ENCODE measurements at regions not wholly inside any gene's neighbourhood (a gene's known extent, or its start where the extent isn't known, plus 50 kb on each side); places are given as distances from the start of the nearest gene placed in this dataset.

DNA sequence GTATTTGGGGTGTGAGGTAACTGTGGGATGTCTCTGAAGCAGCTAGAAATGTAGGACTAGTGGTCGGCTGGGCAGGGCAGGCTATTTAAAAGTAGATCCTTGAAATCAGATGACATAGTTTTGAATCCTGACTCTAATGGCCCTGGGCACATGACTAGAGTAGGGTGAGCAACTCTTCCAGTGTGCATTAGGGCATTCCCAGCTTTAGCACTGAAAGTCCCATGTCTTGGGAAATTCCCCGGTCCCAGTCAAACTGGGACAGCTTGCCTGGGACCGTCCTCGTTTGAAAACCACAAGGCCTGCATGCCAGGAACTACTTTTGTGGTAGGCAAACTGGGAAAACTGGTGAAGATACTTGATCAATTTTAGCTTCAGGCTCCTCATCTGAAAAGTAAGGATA lies 255.3 kb downstream of the PTEN start:
- Histone ChIP-seq H2BK120ac (replicated peaks; ENCODE audit: low read depth, low read length) (no peak overlapping the region), H3K23me2 (ENCODE audit: low read depth, low read length) (no peaks in the 10 kb centered on the region), H3K4me1 (replicated peaks in 1 of 4; ENCODE audit: control insufficient read depth in 3 of 4, insufficient read depth in 4 of 4, low read length in 3 of 4) (no peaks in the 10 kb centered on the region; a peak in 2 of 7 replicates), H3K56ac (replicated peaks; ENCODE audit: insufficient read length, low read depth, low read length) (no peak overlapping the region), H2AFZ (ENCODE audit: low read length) (no peak overlapping the region), H3K27ac (ENCODE audit: low read depth, low read length) (no peak overlapping the region), H3K23ac (ENCODE audit: insufficient read length) (no peak overlapping the region), H3K18ac (ENCODE audit: extremely low read depth, low read length) (no peak overlapping the region), H2AK5ac (ENCODE audit: low read depth, low read length) (no peak overlapping the region), H3K79me2 (ENCODE audit: control insufficient read depth in 1 of 2, insufficient read depth in 2 of 2, low read length in 2 of 2) (no peaks in the 10 kb centered on the region), H3K27me3 (replicated peaks in 1 of 4; ENCODE audit: control insufficient read depth in 3 of 4, extremely low read depth in 1 of 4, insufficient read depth in 3 of 4, low read length in 3 of 4) (no peaks in the 10 kb centered on the region), H4K91ac (replicated peaks; ENCODE audit: insufficient read length, low read length) (no peak overlapping the region), H2BK15ac (ENCODE audit: low read length) (no peak overlapping the region), H2BK5ac (ENCODE audit: low read depth, low read length) (no peak overlapping the region), H3K4ac (replicated peaks; ENCODE audit: insufficient read length, low read depth, low read length) (no peak overlapping the region), H3K14ac (ENCODE audit: insufficient read length) (no peak overlapping the region), H3K79me1 (ENCODE audit: low read depth, low read length) (no peaks in the 10 kb centered on the region), H3K9me3 (ENCODE audit: insufficient read depth in 2 of 2, low read depth in 1 of 2, low read length in 1 of 2) (no peaks in the 10 kb centered on the region), H4K5ac (ENCODE audit: insufficient read length, low read depth, low read length) (no peak overlapping the region), H2BK12ac (ENCODE audit: low read depth, low read length) (no peak overlapping the region), H4K8ac (ENCODE audit: extremely low read depth, insufficient read depth, low read length) (no peak overlapping the region), H3K36me3 (ENCODE audit: control insufficient read depth in 2 of 4, insufficient read depth in 4 of 4, low read length in 3 of 4) (no peaks in the 10 kb centered on the region), H4K20me1 (replicated peaks in 1 of 2; ENCODE audit: control insufficient read depth in 1 of 2, insufficient read depth in 2 of 2, low read length in 2 of 2) (no peaks in the 10 kb centered on the region), H2BK20ac (ENCODE audit: low read length) (no peak overlapping the region), H3K9ac (replicated peaks in 1 of 4; ENCODE audit: extremely low read depth in 1 of 4, low read depth in 3 of 4, low read length in 3 of 4) (no peak overlapping the region), H3K4me2 (ENCODE audit: insufficient read depth in 1 of 2, low read depth in 2 of 2, low read length in 2 of 2) (no peak overlapping the region), H3K4me3 (ENCODE audit: extremely low read depth in 1 of 4, insufficient read depth in 2 of 4, low read depth in 3 of 4, low read length in 4 of 4) (no peak overlapping the region)
- ChIA-PET POLR2A (ENCODE audit: partially characterized antibody) (no interaction called here), CTCF (ENCODE audit: partially characterized antibody) (interaction anchor here (0.6 to 2.6 kb wide), 10 partner anchors 13 to 1286 kb away, joined by 3 to 12 read pairs (median 4); no protein-coding TSS in a partner anchor)
- WGBS, 2 experiments (ENCODE audit: extremely low coverage in 1 of 2, insufficient coverage in 1 of 2, insufficient read length in 1 of 2, insufficient replicate concordance in 2 of 2, low coverage in 1 of 2, low lambda C conversion rate in 2 of 2, missing lambda C conversion rate in 1 of 2) = 95% methylated on average over 4 of the region's 4 CpGs; no CpG with 5 or more reads in 1 of the 2 experiments
- DNase-seq (ENCODE audit: low read depth in 1 of 2, low spot score in 2 of 2) = no peak
- FAIRE-seq = no peak
- TF ChIP-seq ZNF274 (IDR thresholded peaks at IDR 0.05; ENCODE audit: borderline replicate concordance, extremely low read depth, low read length) = no peak
- TF ChIP-seq CHD2 (IDR thresholded peaks at IDR 0.05; ENCODE audit: low read length) = no peak
- no peak for TF ChIP-seq SP1 (IDR thresholded peaks at IDR 0.05; ENCODE audit: low read depth, low read length)
- no peak for TF ChIP-seq BACH1 (IDR thresholded peaks at IDR 0.05; ENCODE audit: low read length)
- TF ChIP-seq PHF8 (conservative IDR thresholded peaks at IDR 0.05; ENCODE audit: low read depth, low read length) = no peak
- TF ChIP-seq, protein P1, sequence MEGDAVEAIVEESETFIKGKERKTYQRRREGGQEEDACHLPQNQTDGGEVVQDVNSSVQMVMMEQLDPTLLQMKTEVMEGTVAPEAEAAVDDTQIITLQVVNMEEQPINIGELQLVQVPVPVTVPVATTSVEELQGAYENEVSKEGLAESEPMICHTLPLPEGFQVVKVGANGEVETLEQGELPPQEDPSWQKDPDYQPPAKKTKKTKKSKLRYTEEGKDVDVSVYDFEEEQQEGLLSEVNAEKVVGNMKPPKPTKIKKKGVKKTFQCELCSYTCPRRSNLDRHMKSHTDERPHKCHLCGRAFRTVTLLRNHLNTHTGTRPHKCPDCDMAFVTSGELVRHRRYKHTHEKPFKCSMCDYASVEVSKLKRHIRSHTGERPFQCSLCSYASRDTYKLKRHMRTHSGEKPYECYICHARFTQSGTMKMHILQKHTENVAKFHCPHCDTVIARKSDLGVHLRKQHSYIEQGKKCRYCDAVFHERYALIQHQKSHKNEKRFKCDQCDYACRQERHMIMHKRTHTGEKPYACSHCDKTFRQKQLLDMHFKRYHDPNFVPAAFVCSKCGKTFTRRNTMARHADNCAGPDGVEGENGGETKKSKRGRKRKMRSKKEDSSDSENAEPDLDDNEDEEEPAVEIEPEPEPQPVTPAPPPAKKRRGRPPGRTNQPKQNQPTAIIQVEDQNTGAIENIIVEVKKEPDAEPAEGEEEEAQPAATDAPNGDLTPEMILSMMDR (IDR thresholded peaks at IDR 0.05; ENCODE audit: control extremely low read depth in 1 of 3, insufficient read depth in 1 of 3, low read depth in 1 of 3, low read length in 3 of 3) = no peak
- TF ChIP-seq EP300 (IDR thresholded peaks at IDR 0.05; ENCODE audit: borderline replicate concordance in 1 of 2, low read depth in 2 of 2, low read length in 2 of 2) = no peak
- no peak for TF ChIP-seq GABPA (IDR thresholded peaks at IDR 0.05; ENCODE audit: borderline replicate concordance, insufficient read depth, low read length)
- TF ChIP-seq, protein P2, sequence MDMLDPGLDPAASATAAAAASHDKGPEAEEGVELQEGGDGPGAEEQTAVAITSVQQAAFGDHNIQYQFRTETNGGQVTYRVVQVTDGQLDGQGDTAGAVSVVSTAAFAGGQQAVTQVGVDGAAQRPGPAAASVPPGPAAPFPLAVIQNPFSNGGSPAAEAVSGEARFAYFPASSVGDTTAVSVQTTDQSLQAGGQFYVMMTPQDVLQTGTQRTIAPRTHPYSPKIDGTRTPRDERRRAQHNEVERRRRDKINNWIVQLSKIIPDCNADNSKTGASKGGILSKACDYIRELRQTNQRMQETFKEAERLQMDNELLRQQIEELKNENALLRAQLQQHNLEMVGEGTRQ (IDR thresholded peaks at IDR 0.05; ENCODE audit: low read length) = no peak
- no peak for TF ChIP-seq POU5F1 (IDR thresholded peaks at IDR 0.05; ENCODE audit: low read depth, low read length)
- no peak for TF ChIP-seq KDM5A (IDR thresholded peaks at IDR 0.05; ENCODE audit: low read length)

Data from H1 (cell line).